Hepatocyte (in vitro differentiated cells): ENCODE measurements at regions not wholly inside any gene's neighbourhood (a gene's known extent, or its start where the extent isn't known, plus 50 kb on each side); places are given as distances from the start of the nearest gene placed in this dataset.

Experiments
- EZH2phosphoT487 ChIP-seq: fragments of 200-600 bp; sonication (generic); IDR thresholded peaks from one replicate; pipeline ENCODE4 v1.6.1; 2018; ENCODE audit warnings: antibody characterized with exemption, mild to moderate bottlenecking, low read depth, moderate library complexity; ENCODE audit not compliant: unreplicated experiment, severe bottlenecking
- TF ChIP-seq, protein P1 (sequence below): fragments of 200-600 bp; sonication (generic); IDR thresholded peaks from 2 replicates; pipeline ENCODE4 v1.5.1; 2016; ENCODE audit warnings: antibody characterized with exemption, mild to moderate bottlenecking; ENCODE audit not compliant: poor library complexity

DNA sequence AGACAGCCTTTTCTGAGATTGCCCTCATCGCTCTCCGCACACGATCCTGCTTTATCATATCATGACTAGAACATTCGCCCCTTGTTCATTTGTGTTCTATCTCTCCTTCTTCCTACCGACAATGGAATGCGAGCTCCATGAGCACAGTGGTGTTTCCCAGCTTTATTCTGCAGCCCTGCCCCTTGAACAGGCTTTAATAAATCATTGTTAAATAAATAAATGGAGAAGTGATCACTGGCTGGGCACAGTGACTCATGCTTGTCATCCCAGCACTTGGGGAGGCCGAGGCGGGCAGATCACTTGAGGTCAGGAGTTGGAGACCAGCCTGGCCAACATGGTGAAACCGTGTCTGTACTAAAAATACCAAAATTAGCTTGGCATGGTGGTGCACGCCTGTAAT, 1063.3 kb upstream of the EEF2KMT start:
- TF ChIP-seq, protein P1, sequence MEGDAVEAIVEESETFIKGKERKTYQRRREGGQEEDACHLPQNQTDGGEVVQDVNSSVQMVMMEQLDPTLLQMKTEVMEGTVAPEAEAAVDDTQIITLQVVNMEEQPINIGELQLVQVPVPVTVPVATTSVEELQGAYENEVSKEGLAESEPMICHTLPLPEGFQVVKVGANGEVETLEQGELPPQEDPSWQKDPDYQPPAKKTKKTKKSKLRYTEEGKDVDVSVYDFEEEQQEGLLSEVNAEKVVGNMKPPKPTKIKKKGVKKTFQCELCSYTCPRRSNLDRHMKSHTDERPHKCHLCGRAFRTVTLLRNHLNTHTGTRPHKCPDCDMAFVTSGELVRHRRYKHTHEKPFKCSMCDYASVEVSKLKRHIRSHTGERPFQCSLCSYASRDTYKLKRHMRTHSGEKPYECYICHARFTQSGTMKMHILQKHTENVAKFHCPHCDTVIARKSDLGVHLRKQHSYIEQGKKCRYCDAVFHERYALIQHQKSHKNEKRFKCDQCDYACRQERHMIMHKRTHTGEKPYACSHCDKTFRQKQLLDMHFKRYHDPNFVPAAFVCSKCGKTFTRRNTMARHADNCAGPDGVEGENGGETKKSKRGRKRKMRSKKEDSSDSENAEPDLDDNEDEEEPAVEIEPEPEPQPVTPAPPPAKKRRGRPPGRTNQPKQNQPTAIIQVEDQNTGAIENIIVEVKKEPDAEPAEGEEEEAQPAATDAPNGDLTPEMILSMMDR, result no peak
- no peak for TF ChIP-seq EZH2phosphoT487
